ENCODE measurements at regions not wholly inside any gene's neighbourhood (a gene's known extent, or its start where the extent isn't known, plus 50 kb on each side); places are given as distances from the start of the nearest gene placed in this dataset.

GRCh38 chr14:62439210-62439609 is 606.0 kb downstream of the KCNH5 start:
- TF ChIP-seq, protein P1, sequence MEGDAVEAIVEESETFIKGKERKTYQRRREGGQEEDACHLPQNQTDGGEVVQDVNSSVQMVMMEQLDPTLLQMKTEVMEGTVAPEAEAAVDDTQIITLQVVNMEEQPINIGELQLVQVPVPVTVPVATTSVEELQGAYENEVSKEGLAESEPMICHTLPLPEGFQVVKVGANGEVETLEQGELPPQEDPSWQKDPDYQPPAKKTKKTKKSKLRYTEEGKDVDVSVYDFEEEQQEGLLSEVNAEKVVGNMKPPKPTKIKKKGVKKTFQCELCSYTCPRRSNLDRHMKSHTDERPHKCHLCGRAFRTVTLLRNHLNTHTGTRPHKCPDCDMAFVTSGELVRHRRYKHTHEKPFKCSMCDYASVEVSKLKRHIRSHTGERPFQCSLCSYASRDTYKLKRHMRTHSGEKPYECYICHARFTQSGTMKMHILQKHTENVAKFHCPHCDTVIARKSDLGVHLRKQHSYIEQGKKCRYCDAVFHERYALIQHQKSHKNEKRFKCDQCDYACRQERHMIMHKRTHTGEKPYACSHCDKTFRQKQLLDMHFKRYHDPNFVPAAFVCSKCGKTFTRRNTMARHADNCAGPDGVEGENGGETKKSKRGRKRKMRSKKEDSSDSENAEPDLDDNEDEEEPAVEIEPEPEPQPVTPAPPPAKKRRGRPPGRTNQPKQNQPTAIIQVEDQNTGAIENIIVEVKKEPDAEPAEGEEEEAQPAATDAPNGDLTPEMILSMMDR (IDR thresholded peaks at IDR 0.05; ENCODE audit: insufficient read depth, low read length, poor library complexity, severe bottlenecking): no peak
- no peak for TF ChIP-seq EZH2phosphoT487 (conservative IDR thresholded peaks at IDR 0.05; ENCODE audit: low read length)

Measured in SU-DHL-6 (cell line).